GM12878 (cell line): ENCODE measurements at regions not wholly inside any gene's neighbourhood (a gene's known extent, or its start where the extent isn't known, plus 50 kb on each side); places are given as distances from the start of the nearest gene placed in this dataset.

Source experiments
- ATAC-seq: fragments of 200-7000 bp; cut with Tn5 transposase; 3 replicates; pipeline ENCODE4 v1.9.1; 2020; ENCODE audit warnings: mild to moderate bottlenecking, moderate library complexity
- BruUV-seq: library from RNA; stranded (reverse); fragments of 400-500 nt; replicated peaks from 2 replicates; lab custom pipeline; 2021; lab: Mats Ljungman, UMichigan
- CTCF ChIA-PET: fragments of 300-600 bp; sonication (Branson Sonifier 250); formaldehyde crosslinking; extraction: SDS; loops from one replicate; lab custom pipeline; 2021; ENCODE audit warnings: inconsistent platforms; lab: Yijun Ruan, JAX
- POLR2A ChIA-PET: fragments of 350-600 bp; formaldehyde crosslinking; extraction: SDS; loops from one replicate; lab custom pipeline; 2021; ENCODE audit warnings: inconsistent platforms; lab: Charles Lee
- RAD21 ChIA-PET: fragments of 300-600 bp; sonication (Branson Sonifier 250); formaldehyde crosslinking; loops from one replicate; lab custom pipeline; 2023; ENCODE audit warnings: antibody characterized with exemption; ENCODE audit not compliant: unreplicated experiment; lab: Charles Lee
- SMC1A ChIA-PET: fragments of 300-600 bp; sonication (Branson Sonifier 250); formaldehyde crosslinking; loops from one replicate; lab custom pipeline; 2023; ENCODE audit not compliant: unreplicated experiment, uncharacterized antibody; lab: Charles Lee
- DNase-seq: peaks from one replicate; pipeline ENCODE4 v3.0.0-alpha.2; 2011; ENCODE audit warnings: low read depth, low spot score
- FAIRE-seq: peaks from 3 replicates; lab custom pipeline; 2011; peaks lifted over from hg19 to GRCh38; lab: Jason Lieb, UNC
- H2AFZ ChIP-seq: 2 replicates; pipeline ENCODE4 v1.6.0; 2011; ENCODE audit warnings: low read depth, low read length, control low read depth; ENCODE audit not compliant: control insufficient read depth
- H3K27ac ChIP-seq: 2 replicates; pipeline ENCODE4 v1.5.1; 2011; ENCODE audit warnings: control low read depth; ENCODE audit not compliant: control insufficient read depth, insufficient read depth
- H3K27me3 ChIP-seq, 2 experiments: replicated peaks in 1 of 2; 2 replicates each; pipeline versions ENCODE4 v1.6.0 to v1.6.1; 2011; ENCODE audit warnings: low read length in 1 of 2; ENCODE audit not compliant: control insufficient read depth in 2 of 2, insufficient read depth in 2 of 2
- H3K36me3 ChIP-seq, 2 experiments: 2 replicates each; pipeline ENCODE4 v1.5.1; 2011; ENCODE audit warnings: low read length in 1 of 2; ENCODE audit not compliant: control insufficient read depth in 2 of 2, insufficient read depth in 2 of 2
- H3K4me1 ChIP-seq: 2 replicates; pipeline ENCODE4 v1.6.1; 2011; ENCODE audit warnings: mild to moderate bottlenecking, low read length, moderate library complexity, mixed read lengths; ENCODE audit not compliant: control insufficient read depth, insufficient read depth
- H3K4me2 ChIP-seq: 2 replicates; pipeline ENCODE4 v1.6.0; 2011; ENCODE audit warnings: control low read depth; ENCODE audit not compliant: control insufficient read depth, insufficient read depth
- H3K4me3 ChIP-seq: fragments of 200-600 bp; sonication (generic); 2 replicates; pipeline ENCODE4 v1.5.1; 2016
- H3K79me2 ChIP-seq: 2 replicates; pipeline ENCODE4 v1.6.0; 2011; ENCODE audit warnings: low read length; ENCODE audit not compliant: control insufficient read depth, insufficient read depth
- H3K9ac ChIP-seq: 2 replicates; pipeline ENCODE4 v1.8.0; 2011; ENCODE audit warnings: low read length, control low read depth, mixed read lengths; ENCODE audit not compliant: control insufficient read depth, insufficient read depth
- H3K9me3 ChIP-seq: replicated peaks from 3 replicates; pipeline ENCODE4 v1.5.1; 2011; ENCODE audit warnings: mild to moderate bottlenecking, low read length; ENCODE audit not compliant: control insufficient read depth, insufficient read depth
- H4K20me1 ChIP-seq: 2 replicates; pipeline ENCODE4 v1.6.0; 2011; ENCODE audit not compliant: control insufficient read depth, insufficient read depth
- CTCF ChIP-seq, 3 experiments: IDR thresholded peaks in 2 of 3; conservative IDR thresholded peaks in 1 of 3; 2 replicates each; pipeline ENCODE4 v1.5.1; 2011; ENCODE audit warnings: low read depth in 3 of 3, low read length in 3 of 3, mild to moderate bottlenecking in 3 of 3, control low read depth in 2 of 3, moderate library complexity in 2 of 3, inconsistent platforms in 1 of 3, mixed read lengths in 1 of 3; ENCODE audit not compliant: control insufficient read depth in 2 of 3, insufficient read depth in 1 of 3; ENCODE audit errors: extremely low read depth in 1 of 3
- EP300 ChIP-seq, 2 experiments: fragments of 150-350 bp in 1 of 2; IDR thresholded peaks; 2 replicates each; pipeline ENCODE4 v1.6.1; 2011 to 2012; ENCODE audit warnings: low read depth in 2 of 2, low read length in 2 of 2, borderline replicate concordance in 1 of 2, improper control_type of control experiment in 1 of 2, inconsistent platforms in 1 of 2; ENCODE audit not compliant: control insufficient read depth in 1 of 2
- HCFC1 ChIP-seq: fragments of 150-350 bp; IDR thresholded peaks from 2 replicates; pipeline ENCODE4 v1.6.1; 2014; ENCODE audit warnings: low read length
- MAX ChIP-seq: IDR thresholded peaks from 2 replicates; pipeline ENCODE4 v1.6.1; 2012; ENCODE audit warnings: low read depth, low read length, improper control_type of control experiment
- RAD51 ChIP-seq: fragments of 450-650 bp; IDR thresholded peaks from 2 replicates; pipeline ENCODE4 v1.6.1; 2016; ENCODE audit warnings: moderate library complexity, mild to moderate bottlenecking, inconsistent platforms
- SIN3A ChIP-seq: IDR thresholded peaks from 2 replicates; pipeline ENCODE4 v1.6.1; 2012; ENCODE audit warnings: low read depth, low read length, improper control_type of control experiment
- SMC3 ChIP-seq: IDR thresholded peaks from 2 replicates; pipeline ENCODE4 v1.6.1; 2011; ENCODE audit warnings: low read length, improper control_type of control experiment, borderline replicate concordance
- SRF ChIP-seq, 2 experiments: IDR thresholded peaks; 2 replicates each; pipeline ENCODE4 v1.6.1; 2011; ENCODE audit warnings: low read depth in 2 of 2, low read length in 2 of 2, mild to moderate bottlenecking in 1 of 2, moderate library complexity in 1 of 2
- TBL1XR1 ChIP-seq: IDR thresholded peaks from 2 replicates; pipeline ENCODE4 v1.6.1; 2012; ENCODE audit warnings: low read depth, low read length, improper control_type of control experiment
- TCF7 ChIP-seq: IDR thresholded peaks from 2 replicates; pipeline ENCODE4 v1.6.1; 2014; ENCODE audit warnings: antibody characterized with exemption, borderline replicate concordance
- WGBS: methylation state at CpG from one replicate; pipeline ENCODE4 v1.1.6; 2016; ENCODE audit warnings: low lambda C conversion rate; ENCODE audit not compliant: insufficient replicate concordance, insufficient coverage; ENCODE audit errors: missing lambda C conversion rate; 5-methylcytosine and 5-hydroxymethylcytosine counted together
- in situ Hi-C: fragments of 300-500 bp; cut with MboI; formaldehyde crosslinking; loops from 9 replicates; pipeline ENCODE4 v1.14.3; 2018; ENCODE audit warnings: mixed read lengths
- intact Hi-C: fragments of 100-400 bp; cut with micrococcal nuclease; formaldehyde crosslinking; loops from one replicate; pipeline ENCODE4 v1.14.2; 2022; ENCODE audit not compliant: unreplicated experiment
- TF ChIP-seq, protein P1 (sequence below): IDR thresholded peaks from 2 replicates; pipeline ENCODE4 v1.6.1; 2011; ENCODE audit warnings: borderline replicate concordance, low read depth, mild to moderate bottlenecking, moderate library complexity, mixed read lengths, low read length; ENCODE audit not compliant: insufficient read depth; ENCODE audit errors: extremely low read length

DNA sequence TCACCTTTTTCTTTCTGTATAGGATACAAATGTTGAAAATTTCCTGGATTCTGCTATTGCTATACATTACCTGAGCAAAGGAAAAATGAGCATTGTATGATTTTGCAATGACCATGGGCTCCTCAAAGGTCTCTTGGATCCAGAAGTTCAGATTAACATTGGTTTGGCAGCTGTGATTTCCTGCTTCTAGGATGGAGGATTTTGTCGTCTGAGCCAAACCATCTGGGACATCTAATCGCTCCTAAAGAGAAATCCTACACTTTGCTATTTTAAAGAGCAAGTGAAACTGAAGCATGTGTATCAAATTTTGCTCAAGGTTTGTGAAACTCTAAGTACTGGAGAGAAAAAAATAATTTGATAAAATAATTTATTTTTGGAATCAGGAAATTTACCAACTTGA lies 115.1 kb upstream of the ST6GAL2 start:
- Histone ChIP-seq H3K27me3 (no peaks in the 10 kb centered on the region), H3K36me3 (no peaks in the 10 kb centered on the region), H3K27ac (no peak overlapping the region), H3K79me2 (no peaks in the 10 kb centered on the region), H3K4me1 (no peaks in the 10 kb centered on the region), H3K9me3 (no peaks in the 10 kb centered on the region), H3K9ac (no peak overlapping the region), H2AFZ (no peak overlapping the region), H3K4me2 (no peak overlapping the region), H4K20me1 (no peaks in the 10 kb centered on the region), H3K4me3 (no peak overlapping the region)
- ChIA-PET RAD21 (no interaction called here), CTCF (no interaction called here), SMC1A (no interaction called here), POLR2A (no interaction called here)
- BruUV-seq = no TSS peak
- DNase-seq = no peak
- WGBS = 40% methylated on average over 2 of the region's 2 CpGs
- TF ChIP-seq HCFC1 (no peak), SRF (IDR thresholded peaks at IDR 0.05; ENCODE audit: low read depth in 2 of 2, low read length in 2 of 2) (no peak), SMC3 (no peak), EP300 (IDR thresholded peaks at IDR 0.05; ENCODE audit: borderline replicate concordance in 1 of 2, control insufficient read depth in 1 of 2, low read depth in 2 of 2, low read length in 2 of 2) (no peak)
- no peak for ATAC-seq
- intact Hi-C loops (no loop called here), in situ Hi-C loops (no loop called here)
- no peak for FAIRE-seq

DNA sequence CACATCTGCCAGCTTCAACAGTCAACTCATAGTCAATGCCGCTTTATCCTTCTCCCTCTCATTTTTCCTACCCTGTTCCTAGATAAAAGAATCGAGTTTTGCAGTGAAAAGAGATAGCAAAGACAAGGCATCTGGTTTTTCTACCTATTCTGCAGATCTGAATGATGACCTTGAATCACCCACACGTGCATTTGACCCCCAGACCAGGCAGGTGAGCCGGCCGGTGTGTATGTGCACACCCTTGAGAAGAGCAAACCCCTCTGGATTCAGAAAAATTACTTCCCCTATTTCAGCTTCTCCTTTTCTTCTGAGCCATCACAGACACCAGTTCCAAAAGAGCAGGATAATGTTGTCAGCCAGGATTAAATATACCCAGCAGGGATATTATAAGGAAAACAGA lies 115.6 kb upstream of the ST6GAL2 start:
- in situ Hi-C loops (no loop called here), intact Hi-C loops (no loop called here)
- no TSS peak for BruUV-seq
- SMC1A ChIA-PET = no interaction called here
- H3K4me1 ChIP-seq = no peaks in the 10 kb centered on the region
- H3K4me2 ChIP-seq = no peak overlapping the region
- WGBS = 33% methylated on average over 5 of the region's 5 CpGs
- H3K27me3 ChIP-seq = no peaks in the 10 kb centered on the region
- no peak for DNase-seq
- H3K79me2 ChIP-seq = no peaks in the 10 kb centered on the region
- FAIRE-seq = no peak
- no peak overlapping the region for H3K4me3 ChIP-seq
- RAD21 ChIA-PET = no interaction called here
- H3K36me3 ChIP-seq = no peaks in the 10 kb centered on the region
- TF ChIP-seq RAD51 = no peak
- TF ChIP-seq SIN3A = no peak
- no peak for TF ChIP-seq TCF7
- no peak for TF ChIP-seq TBL1XR1
- TF ChIP-seq, protein P1, sequence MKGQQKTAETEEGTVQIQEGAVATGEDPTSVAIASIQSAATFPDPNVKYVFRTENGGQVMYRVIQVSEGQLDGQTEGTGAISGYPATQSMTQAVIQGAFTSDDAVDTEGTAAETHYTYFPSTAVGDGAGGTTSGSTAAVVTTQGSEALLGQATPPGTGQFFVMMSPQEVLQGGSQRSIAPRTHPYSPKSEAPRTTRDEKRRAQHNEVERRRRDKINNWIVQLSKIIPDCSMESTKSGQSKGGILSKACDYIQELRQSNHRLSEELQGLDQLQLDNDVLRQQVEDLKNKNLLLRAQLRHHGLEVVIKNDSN = no peak
- TF ChIP-seq CTCF (IDR thresholded peaks at IDR 0.05 in 2 of 3, conservative IDR thresholded peaks at IDR 0.05 in 1 of 3; ENCODE audit: control insufficient read depth in 2 of 3, extremely low read depth in 1 of 3, insufficient read depth in 1 of 3, low read depth in 3 of 3, low read length in 3 of 3) = no peak
- no peak for TF ChIP-seq MAX
- CTCF ChIA-PET = no interaction called here
- H3K9ac ChIP-seq = no peak overlapping the region
- no peak for ATAC-seq
- POLR2A ChIA-PET = no interaction called here
- H2AFZ ChIP-seq = no peak overlapping the region
- no peak overlapping the region for H3K27ac ChIP-seq
- H3K9me3 ChIP-seq = no peaks in the 10 kb centered on the region
- no peaks in the 10 kb centered on the region for H4K20me1 ChIP-seq
